HG02885 (cell line): ENCODE measurements at regions not wholly inside any gene's neighbourhood (a gene's known extent, or its start where the extent isn't known, plus 50 kb on each side); places are given as distances from the start of the nearest gene placed in this dataset.

Source experiments
- ATAC-seq: cut with Tn5 transposase; IDR thresholded peaks from one replicate; pipeline ENCODE4 v1.9.1; 2021; ENCODE audit warnings: mild to moderate bottlenecking; ENCODE audit not compliant: unreplicated experiment, poor library complexity

DNA sequence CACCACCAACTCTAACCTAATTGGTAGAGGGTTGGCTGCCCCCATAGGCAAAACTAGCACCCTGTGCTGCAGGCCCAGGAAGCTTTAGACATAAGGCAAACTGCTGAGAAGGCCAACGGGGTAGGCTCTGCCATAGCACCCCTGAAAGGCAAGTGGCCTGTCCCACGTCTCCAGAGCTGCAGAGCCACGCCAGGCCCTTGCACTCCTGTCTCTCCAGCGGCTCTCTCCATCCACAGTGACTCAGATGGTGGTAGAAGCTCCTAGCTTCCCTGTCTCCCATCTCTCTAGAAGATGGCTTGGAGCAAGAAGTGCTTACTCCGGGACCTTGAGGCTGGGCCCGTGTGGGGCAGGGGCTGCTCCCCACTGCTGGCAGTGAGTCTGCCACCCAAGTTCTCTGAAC, 310.6 kb upstream of the ZMIZ1 start:
- ATAC-seq: no peak

DNA sequence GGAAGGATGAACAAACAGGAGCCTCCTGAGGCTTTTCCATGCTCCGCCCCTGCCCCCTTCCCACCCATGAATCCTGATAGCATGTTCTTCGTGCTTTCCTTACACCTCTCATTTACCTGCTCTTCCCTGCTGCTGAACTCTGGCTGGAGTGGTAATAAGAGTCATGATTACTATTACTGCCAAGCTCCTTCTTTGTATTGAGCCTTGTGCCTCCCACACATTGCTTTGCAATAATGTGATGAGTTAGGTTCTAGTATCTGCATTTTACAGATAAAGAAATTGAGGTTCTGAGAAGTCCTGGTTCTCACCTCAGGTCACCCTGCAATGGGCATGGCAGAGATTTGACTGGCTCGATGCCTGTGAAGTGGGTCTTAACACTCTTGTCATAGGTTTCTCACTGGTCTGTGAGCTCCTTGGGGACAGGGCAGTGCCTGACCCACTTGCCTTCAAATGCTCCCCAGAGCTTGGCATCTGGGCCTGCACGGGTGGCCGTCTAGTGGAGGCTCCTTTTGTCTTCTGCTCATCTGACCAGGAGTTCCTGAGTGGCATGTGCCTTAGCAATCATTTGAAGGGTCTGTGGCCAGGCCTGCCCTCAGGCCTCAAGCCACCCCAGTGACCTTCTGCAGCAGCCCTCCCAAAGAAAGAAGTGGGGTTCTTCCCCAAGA, 309.2 kb upstream of the ZMIZ1 start:
- no peak for ATAC-seq

DNA sequence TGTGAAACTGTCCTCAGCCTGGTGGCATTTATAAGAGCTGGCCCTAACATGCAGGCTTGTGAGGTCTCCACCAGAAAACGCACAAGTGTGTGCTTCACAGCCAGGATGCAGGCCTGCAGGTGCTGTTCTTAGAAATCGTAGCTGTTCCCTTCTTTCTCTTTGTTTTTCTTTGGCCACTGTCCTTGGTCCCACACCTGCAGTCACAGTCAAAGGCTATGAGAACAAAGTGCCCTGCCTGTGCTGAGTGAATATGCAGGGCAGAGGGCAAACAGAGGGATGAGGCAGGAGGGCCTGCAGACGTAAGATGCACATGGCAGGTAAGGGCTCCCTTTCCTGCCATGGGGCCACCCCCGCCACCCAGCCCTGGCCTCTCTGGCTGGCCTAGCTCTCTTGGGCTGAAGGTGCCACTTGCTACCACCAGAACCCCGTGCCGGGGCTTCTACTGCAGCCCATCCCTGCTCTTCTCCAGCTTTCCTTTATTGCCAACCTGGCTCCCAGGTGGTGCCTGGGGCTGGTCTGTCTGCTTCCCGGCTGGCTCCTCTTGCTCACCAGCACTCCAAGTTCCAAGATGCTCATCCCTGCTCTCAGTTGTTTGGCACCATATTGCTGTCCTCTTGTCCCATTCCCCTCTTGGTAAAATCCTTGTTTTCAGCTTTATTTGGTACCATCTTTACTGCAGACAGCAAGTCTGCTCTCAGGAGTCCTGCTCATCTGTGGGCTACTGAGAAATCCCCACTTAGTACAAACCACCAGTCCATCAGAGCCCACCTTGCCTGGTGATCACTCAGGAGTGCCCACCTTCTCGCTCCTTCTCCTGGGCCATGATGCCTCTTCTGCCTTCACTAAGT, 308.1 kb upstream of the ZMIZ1 start:
- ATAC-seq: no peak

DNA sequence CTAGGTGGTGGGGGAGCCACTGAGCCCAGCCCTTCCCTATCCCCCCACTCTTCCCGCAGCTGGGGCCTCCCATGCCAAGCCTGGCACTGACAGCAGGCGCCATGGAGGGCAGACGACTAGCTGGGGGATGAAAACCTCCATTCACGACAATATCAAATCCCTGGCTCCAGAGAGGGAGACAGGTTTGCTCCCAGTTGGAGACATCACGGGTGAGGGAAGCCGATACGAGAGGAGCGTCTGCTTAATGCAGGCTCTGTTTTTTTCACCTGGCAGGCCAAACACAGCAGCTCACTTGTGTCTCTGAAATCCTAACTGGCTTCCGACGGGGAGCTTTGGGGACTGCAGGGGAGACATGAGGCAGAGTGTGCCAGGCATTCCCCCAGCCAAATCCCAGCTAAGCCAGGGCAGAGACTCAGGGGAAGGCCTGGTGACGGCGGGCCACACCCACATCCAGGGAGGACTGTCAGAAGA, 307.4 kb upstream of the ZMIZ1 start:
- ATAC-seq: no peak

DNA sequence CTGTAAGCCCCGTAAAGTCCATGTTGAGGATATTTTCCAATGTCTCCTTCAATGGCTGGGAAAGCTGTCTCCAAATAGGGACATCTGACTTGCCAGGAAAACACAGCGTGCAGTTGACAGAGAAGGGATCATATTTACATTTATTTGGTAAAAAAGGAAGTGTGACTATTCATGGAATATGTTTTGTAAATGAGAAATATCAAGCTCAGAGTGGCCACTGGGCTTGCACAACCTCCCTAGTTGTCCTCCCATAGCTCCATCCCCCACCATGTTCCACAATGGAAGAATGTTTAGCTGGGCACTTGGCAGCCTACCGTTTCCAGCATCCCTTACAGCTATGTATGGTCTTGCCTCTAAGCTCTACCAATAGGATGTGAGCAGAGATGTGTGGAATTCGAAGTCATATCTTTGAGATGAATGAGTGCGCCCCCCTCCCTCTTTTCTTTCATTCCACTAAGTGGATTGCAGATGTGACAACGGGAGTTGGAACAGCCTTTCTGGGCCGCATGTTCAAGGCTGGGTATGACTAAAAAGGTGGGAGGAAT, 306.6 kb upstream of the ZMIZ1 start:
- ATAC-seq: no peak

DNA sequence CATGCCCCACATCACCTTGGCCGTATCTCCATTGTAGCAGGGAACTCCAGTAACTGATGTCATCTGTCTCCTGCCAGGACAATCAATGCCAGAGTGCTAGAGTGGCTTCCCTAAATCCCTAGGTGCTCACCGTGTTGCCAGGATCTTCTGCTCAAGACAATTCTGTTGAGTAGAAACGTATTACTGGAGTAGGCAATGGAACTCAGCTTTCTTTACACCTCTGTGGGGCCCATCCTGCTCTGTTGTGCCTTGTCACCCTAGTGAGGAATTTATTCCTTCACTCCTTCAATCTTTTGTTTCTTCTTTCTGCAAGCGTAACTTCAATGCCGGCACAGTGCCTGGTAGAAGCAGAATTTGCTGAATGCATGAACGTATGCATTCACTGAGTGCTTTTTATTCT, 305.5 kb upstream of the ZMIZ1 start:
- no peak for ATAC-seq

DNA sequence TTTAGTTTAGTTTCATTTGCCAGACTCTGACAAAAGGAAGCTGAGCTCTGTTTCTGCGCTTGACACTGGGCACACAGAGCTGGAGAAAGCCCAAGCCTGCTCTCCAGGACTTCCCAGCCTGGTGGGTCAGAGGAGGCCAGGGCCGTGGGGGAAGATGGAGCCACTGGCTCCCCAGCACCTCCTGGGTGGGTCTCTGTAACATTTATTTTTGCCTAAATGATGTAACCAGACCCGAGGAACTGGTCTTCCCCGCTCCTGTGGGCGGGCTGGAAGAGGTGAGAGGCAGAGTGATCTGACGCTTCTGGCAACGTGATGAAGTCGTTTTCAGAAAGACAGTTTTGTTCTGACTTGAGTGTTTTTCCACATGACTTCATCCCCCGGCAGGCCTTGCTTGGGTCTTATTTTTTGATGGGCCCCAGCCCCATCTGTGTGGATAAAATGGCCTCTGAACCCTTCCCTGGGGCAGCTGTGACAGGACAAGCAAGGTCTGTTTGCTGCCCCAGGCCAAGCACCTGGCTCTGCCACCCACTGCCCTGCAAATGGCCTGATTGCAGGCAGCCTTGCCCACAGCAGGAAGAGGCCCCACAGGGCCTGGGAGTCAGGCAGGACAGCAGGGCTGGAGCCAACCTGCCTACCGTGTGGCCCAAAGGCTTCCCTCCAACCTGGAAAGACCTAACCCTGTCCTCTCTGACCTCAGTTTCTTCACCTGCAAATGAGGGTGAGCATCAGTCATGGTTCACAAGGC, 304.9 kb upstream of the ZMIZ1 start:
- ATAC-seq: peak; percentile 88

DNA sequence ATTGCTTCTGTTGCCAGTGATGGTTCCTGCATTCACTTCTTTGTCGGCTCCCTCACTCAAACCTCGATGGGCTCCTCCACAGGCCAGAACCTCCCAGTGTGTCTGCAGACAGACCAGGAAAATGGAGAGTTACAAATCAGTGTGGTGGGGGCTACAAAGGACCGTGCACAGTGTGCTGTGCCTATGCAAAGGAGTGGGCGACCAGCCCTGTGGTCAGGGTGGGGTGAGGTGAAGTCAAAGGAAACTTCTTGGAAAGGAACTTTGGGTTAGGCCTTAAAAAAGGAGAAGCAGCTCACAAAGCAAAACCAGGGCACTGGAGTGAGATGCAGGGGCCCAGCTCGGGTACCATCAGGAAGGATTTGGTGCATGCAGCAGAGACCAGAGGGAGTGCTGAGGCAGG, 304.3 kb upstream of the ZMIZ1 start:
- ATAC-seq: no peak

DNA sequence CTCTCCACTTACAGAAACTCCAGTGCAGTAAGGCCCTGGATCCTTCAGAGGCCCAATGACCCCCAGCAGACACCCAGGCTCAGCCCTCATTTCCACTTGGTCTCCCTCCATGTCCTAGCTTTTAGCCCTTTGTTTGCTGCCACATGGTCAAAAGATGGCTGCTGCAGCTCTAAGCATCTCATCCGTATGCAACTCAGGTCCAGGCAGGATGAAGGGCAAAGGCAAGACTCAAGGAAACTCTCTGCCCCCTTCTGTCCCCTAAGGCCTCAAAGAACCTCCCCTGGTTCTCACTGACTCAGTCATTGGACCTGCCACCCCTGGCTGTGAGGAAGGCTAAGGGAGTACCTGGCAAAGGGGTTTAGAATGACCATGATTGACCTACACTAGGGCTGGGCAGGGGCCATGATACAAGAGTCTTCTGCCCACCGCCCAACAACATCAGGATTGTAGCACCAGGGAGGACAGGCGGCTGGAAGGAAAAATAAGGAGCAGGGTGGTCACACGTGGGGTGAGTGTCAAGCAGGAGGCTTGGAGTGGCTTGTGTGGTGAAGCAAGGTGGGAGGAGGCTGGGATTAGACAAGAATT, 303.8 kb upstream of the ZMIZ1 start:
- no peak for ATAC-seq

DNA sequence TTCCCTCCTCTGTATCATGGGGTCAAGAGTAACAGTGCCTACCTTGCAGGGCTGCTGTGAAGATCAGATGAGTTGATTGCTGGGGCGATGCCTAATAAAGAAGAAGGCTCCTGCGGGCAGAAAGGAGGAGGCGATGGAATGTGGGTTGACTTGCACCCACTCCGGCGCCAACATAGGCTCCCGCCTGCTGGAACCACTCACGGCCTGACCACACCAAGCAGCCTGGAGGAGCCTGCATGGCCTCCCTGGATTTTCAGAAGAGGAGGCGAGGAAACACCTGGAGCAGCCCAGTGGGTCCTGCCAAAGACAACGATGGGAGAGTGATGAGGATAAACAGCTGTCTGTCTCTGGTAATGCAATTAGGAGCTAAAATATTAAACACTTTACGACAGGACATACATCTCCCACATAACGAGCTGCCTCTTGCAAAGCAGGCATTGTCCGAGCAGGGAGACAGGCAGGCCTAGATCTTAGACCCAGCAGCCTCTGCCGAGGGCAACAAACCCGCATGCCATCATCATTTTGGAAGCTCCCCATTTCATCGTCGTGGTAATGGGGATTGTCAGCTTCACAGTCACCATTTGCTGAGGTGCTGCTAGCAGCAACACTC, 302.9 kb upstream of the ZMIZ1 start:
- ATAC-seq: no peak

DNA sequence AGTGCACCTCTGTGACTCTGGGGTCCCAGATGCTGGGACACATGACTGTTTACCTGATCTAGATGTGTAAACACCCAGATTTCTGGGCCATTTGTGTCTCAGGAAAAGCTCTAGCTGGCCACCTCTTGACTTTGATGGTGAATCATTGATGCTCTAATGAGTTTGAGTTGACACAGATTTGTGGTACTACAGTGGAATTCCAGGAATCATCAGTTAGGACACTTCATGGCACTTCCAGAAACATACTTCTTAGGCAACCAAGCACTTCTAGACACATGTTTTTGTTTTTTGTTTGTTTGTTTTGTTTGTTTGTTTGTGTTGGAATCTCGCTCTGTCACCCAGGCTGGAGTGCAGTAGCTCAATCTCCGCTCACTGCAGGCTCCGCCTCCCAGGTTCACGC, 302.2 kb upstream of the ZMIZ1 start:
- ATAC-seq: no peak

DNA sequence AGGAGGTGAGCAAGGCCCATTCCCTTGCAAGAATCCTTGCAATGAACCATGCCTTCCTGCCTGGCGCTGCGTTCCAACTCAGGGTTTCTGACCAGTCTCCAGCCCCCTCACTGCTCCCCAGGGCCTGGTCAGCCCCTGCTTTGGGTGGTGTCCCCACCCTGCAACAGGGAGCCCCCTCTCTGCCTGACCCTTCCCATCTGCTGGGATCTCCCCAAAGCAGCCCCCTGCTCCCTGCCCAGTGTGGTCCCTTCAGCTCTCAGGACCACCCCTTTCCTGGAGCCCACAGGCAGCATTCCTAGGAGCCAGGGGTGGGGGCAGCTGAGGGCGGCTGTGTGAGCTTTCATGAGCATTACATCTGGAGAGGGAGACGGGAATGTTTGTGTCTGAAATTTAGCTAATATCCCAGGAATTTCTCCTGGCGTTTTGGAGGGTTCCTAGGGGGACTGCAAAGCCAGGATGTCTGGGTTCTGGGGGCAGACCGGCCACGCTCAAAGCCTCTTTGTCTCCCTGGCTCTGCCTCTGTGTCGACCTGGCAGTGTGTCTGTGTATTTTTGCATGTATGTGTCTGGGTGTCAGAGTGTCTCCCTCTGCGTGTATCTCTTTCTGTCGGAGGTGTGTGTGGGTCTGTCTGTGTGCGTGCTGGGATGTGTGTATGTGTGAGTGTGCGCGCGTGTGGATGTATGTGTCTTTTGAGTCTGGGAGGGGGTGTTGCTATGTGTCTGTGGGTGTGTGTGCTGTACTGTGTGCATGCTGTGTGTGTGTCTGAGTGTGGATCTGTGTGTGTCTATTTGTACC, 300.5 kb upstream of the ZMIZ1 start:
- ATAC-seq: no peak

DNA sequence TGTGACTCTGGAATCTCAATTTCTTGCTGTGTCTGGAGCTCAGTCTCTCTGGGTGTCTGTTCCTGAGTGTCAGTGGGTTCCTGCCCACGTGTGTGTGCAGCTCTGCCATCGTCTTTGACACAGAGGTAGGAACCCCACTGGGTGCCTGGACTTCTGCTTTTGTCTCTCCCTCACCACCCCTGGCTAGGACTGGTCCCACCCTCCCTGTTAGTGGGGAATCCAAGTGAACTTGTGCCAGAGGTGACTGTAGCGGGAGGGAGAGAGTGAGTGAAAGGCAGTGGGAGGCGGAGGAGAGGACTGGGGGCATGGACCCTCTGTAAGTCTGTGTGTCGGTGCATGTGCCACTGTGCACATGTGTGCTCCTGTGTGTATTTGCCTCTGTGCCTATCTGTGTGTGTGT, 299.9 kb upstream of the ZMIZ1 start:
- no peak for ATAC-seq

DNA sequence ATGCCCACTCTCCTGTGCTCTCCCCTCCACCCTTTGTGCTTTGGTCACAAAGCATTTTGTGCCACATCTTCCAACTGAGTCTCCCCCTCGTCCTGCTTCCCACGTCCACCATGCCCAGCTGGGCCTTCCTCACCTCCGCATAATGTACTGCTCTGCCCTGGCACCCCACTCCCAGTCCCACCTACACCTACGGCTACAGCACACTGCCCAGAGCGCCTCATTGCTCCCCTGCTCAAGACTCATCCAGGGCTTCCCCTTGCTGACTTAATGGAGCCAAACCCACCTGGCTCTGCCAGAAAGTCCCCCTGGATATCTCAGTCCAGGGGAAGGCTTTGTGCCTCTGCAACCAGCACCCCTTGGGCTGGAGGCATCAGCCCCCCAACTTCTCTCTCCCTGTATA, 299.2 kb upstream of the ZMIZ1 start:
- no peak for ATAC-seq

DNA sequence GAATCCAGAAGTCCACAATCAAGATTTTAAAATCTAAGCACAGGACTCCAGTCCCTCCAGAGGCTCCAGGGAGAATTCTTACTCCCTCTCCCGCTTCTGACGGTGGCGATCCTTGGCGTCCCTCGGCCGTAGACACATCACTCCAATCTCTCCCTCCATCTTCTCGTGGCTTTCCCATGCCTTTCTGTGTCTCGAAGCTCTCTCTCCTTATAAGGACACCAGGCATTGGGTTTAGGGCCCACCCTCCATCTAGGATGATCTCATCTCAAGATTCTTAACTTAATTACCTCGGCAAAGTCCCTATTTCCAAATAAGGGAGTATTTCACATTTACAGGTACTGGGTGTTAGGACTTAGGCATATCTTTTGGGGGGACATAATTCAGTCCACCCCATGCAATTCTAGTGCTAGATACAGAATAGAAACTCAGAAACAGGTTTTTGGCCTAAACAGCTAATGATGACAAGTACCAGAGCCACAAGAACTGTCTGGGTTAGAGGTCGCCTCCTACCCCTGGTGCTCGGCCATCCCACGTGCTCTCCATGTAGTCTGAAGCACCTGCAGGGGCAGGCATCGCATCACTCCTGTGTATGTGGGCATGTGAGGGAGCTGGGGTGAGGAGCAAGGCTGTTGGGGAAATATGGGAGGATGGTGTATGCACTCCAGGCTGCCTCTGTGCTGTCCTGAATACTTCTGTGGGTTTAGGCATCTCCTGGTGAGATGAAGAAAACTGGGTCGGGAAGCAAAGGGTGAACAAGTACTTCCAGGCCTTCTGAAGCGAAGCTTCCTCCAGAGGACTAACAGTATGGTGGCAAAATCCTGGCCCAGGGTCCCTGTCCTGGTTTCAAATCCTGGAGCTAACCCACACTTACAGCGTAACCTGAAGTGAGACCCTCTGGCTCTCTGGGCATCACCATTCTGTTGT, 298.3 kb upstream of the ZMIZ1 start:
- ATAC-seq: no peak

DNA sequence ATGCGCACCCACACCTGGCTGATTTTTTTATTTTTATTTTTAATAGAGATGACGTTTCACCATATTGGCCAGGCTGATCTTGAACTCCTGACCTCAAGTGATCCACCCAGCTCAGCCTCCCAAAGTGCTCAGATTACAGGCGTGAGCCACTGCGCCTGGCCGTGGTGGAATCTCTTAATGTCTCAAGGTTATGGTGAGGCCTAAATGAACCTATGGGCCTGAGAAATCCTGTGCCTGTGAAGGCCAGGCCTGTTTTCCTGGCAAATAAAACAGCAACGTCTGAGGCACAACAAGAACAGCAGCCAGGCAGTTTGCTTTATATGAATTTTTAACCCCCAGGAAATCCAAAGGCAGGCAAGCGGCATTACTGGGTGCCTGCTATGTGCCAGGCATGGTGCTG, 297.5 kb upstream of the ZMIZ1 start:
- no peak for ATAC-seq

DNA sequence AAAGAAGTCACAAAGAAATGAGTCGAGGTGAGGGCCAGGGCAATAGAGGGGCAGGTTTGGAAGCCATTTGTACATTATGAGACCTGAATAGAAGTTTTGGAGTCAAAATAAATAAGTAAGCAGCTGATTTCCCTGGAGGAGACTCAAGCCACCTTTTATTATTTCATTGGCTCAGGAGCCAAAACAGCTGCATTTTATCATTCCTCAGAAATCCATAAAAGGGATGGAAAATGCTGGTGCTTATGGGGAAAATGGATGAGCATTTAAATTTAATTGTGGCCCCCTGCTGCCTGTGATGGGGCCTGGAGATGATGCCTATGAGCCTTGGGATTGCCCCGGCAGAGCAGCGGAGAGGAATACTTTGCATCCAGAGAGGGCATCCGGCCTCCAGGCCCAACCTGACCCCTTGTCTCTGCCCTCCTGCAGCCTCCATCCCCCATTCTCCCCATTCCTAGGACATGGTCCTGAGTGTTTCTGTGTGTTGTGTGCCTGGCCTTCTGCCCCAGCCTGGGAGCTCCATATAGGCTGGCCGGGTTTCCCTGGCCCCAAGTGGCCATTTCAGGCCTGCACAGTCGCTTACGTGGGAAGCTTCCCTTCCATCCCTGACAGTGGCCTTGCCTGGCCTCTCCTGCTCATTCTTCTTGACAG, 296.8 kb upstream of the ZMIZ1 start:
- no peak for ATAC-seq

DNA sequence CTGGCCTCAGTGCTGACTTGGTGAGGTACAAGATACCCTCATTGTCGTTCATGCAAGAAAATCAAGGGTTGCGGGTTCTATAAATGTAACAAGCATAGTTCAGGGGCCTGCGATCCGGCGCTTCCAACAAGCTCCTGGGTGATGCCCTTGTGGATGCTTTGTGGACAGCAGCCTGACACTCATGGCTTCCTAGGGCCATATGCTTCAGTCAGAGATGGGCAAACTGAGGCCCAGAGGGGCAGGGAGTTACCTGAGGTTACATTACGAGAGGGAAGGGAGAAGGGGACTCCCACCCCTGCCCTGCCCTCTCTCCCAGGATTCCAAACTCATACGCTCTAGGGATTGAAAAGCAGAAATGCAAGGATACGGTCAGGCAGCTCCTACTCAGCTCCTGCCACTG, 296.3 kb upstream of the ZMIZ1 start:
- ATAC-seq: no peak
